ENCODE measurements at regions not wholly inside any gene's neighbourhood (a gene's known extent, or its start where the extent isn't known, plus 50 kb on each side); places are given as distances from the start of the nearest gene placed in this dataset.

GRCh38 chr2:83747141-83747540, 711.9 kb downstream of the SUCLG1 start:
- ChIA-PET CTCF (ENCODE audit: low intra/inter-chr PET ratio) (no interaction called here), POLR2A (no interaction called here)
- Histone ChIP-seq H3K27ac (ENCODE audit: extremely low read depth, low read depth, low read length) (no peak overlapping the region), H2AFZ (ENCODE audit: low read depth, low read length) (no peak overlapping the region), H3K27me3 (ENCODE audit: control insufficient read depth in 2 of 2, insufficient read depth in 2 of 2, low read length in 2 of 2) (no peaks in the 10 kb centered on the region), H4K20me1 (replicated peaks; ENCODE audit: control insufficient read depth, insufficient read depth, low read length) (no peaks in the 10 kb centered on the region), H3K79me2 (ENCODE audit: control insufficient read depth, insufficient read depth, low read length) (no peaks in the 10 kb centered on the region), H3K9ac (ENCODE audit: insufficient read depth in 1 of 2, low read depth in 2 of 2, low read length in 2 of 2) (no peak overlapping the region), H3K4me1 (replicated peaks in 1 of 2; ENCODE audit: control insufficient read depth in 2 of 2, insufficient read depth in 2 of 2, low read length in 2 of 2) (no peaks in the 10 kb centered on the region; a peak in 1 of 5 replicates), H3K4me3 (no peak overlapping the region), H3K4me2 (ENCODE audit: insufficient read depth, low read length) (no peak overlapping the region), H3K9me3 (replicated peaks; ENCODE audit: control insufficient read depth, insufficient read depth, low read depth, low read length) (no peaks in the 10 kb centered on the region), H3K9me1 (ENCODE audit: control insufficient read depth, insufficient read depth, low read length) (no peaks in the 10 kb centered on the region), H3K36me3 (ENCODE audit: control insufficient read depth, insufficient read depth, low read length) (no peaks in the 10 kb centered on the region)
- in situ Hi-C loops (cut with MboI), result no loop called here
- no peak for FAIRE-seq
- intact Hi-C loops (cut with micrococcal nuclease), result no loop called here
- WGBS (ENCODE audit: insufficient coverage, low coverage, missing lambda C conversion rate), result 30% methylated on average over 6 of the region's 6 CpGs
- no TSS peak for BruUV-seq (replicated peaks)
- no peak for DNase-seq (ENCODE audit: extremely low read depth in 1 of 4, low spot score in 3 of 4)
- no peak for TF ChIP-seq KLF1 (tag; IDR thresholded peaks at IDR 0.05)
- no peak for TF ChIP-seq CREBBP (IDR thresholded peaks at IDR 0.05; ENCODE audit: low read depth, low read length)
- TF ChIP-seq, protein P1, sequence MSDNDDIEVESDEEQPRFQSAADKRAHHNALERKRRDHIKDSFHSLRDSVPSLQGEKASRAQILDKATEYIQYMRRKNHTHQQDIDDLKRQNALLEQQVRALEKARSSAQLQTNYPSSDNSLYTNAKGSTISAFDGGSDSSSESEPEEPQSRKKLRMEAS (CRISPR knock-in tag; IDR thresholded peaks at IDR 0.05), result no peak
- TF ChIP-seq ZNF134 (CRISPR knock-in tag; conservative IDR thresholded peaks at IDR 0.05), result no peak
- TF ChIP-seq GTF2A2 (tag; IDR thresholded peaks at IDR 0.05), result no peak
- TF ChIP-seq HINFP (tag; conservative IDR thresholded peaks at IDR 0.05; ENCODE audit: low read depth), result no peak
- TF ChIP-seq, protein P2, sequence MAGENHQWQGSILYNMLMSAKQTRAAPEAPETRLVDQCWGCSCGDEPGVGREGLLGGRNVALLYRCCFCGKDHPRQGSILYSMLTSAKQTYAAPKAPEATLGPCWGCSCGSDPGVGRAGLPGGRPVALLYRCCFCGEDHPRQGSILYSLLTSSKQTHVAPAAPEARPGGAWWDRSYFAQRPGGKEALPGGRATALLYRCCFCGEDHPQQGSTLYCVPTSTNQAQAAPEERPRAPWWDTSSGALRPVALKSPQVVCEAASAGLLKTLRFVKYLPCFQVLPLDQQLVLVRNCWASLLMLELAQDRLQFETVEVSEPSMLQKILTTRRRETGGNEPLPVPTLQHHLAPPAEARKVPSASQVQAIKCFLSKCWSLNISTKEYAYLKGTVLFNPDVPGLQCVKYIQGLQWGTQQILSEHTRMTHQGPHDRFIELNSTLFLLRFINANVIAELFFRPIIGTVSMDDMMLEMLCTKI (IDR thresholded peaks at IDR 0.05; ENCODE audit: partially characterized antibody), result no peak
- TF ChIP-seq COPS2 (conservative IDR thresholded peaks at IDR 0.05), result no peak
- TF ChIP-seq MBD1 (CRISPR knock-in tag; IDR thresholded peaks at IDR 0.05), result no peak
- TF ChIP-seq PHB2 (IDR thresholded peaks at IDR 0.05; ENCODE audit: low read depth), result no peak
- no peak for TF ChIP-seq SAFB2 (IDR thresholded peaks at IDR 0.05; ENCODE audit: borderline replicate concordance, low read depth, low read length, severe bottlenecking)
- no peak for TF ChIP-seq TAF9B (IDR thresholded peaks at IDR 0.05; ENCODE audit: partially characterized antibody)
- TF ChIP-seq ARNT (IDR thresholded peaks at IDR 0.05), result no peak
- no peak for TF ChIP-seq HDAC6 (IDR thresholded peaks at IDR 0.05; ENCODE audit: low read depth, low read length)
- ATAC-seq, result no peak
